Thoracic aorta (tissue), 2 donors: ENCODE measurements at regions not wholly inside any gene's neighbourhood (a gene's known extent, or its start where the extent isn't known, plus 50 kb on each side); places are given as distances from the start of the nearest gene placed in this dataset.

Experiments
- ATAC-seq: fragments of 150-250 bp; one replicate; pipeline ENCODE4 v1.8.0; 2017; ENCODE audit warnings: low read depth; ENCODE audit not compliant: insufficient number of reproducible peaks, low FRiP score
- DNase-seq: peaks from one replicate; pipeline ENCODE4 v3.0.0-alpha.2; 2020; ENCODE audit warnings: low spot score
- H3K27ac ChIP-seq, 2 donors: fragments of 200-600 bp; sonication (generic); 1 replicate in 1 of 2; 2 replicates in 1 of 2; pipeline ENCODE4 v1.5.1; 2016; ENCODE audit warnings: mild to moderate bottlenecking in 2 of 2, moderate library complexity in 2 of 2
- H3K27me3 ChIP-seq: fragments of 200-600 bp; sonication (generic); replicated peaks from 2 replicates; pipeline ENCODE4 v1.6.0; 2016; ENCODE audit warnings: mild to moderate bottlenecking; ENCODE audit not compliant: insufficient read depth
- H3K36me3 ChIP-seq: fragments of 200-600 bp; sonication (generic); one replicate; pipeline ENCODE4 v1.5.1; 2016
- H3K4me1 ChIP-seq, 2 donors: fragments of 200-600 bp; sonication (generic); 1 replicate in 1 of 2; 2 replicates in 1 of 2; pipeline versions ENCODE4 v1.5.1 to v1.6.0; 2016; ENCODE audit warnings: low read depth in 2 of 2, mild to moderate bottlenecking in 1 of 2; ENCODE audit not compliant: control insufficient read depth in 1 of 2
- H3K4me3 ChIP-seq: fragments of 200-600 bp; sonication (generic); 2 replicates; pipeline ENCODE4 v1.5.1; 2016; ENCODE audit warnings: mild to moderate bottlenecking
- H3K9me3 ChIP-seq: fragments of 200-600 bp; sonication (generic); 2 replicates; pipeline ENCODE4 v1.5.1; 2016
- CTCF ChIP-seq: fragments of 200-600 bp; sonication (generic); IDR thresholded peaks from one replicate; pipeline ENCODE4 v1.5.1; 2019; ENCODE audit warnings: antibody characterized with exemption

GRCh38 chr1:232555494-232556210 is 74.3 kb downstream of the SIPA1L2 start:
- Histone ChIP-seq H3K4me1 (peaks cover 19 to 35% of the 10 kb centered on the region in 2 donors), H3K4me3 (no peak overlapping the region), H3K27me3 (no peaks in the 10 kb centered on the region), H3K9me3 (no peaks in the 10 kb centered on the region), H3K27ac (no peak overlapping the region), H3K36me3 (no peaks in the 10 kb centered on the region)
- no peak for TF ChIP-seq CTCF
- no peak for ATAC-seq
- DNase-seq: no peak

- ATAC-seq (no peak), DNase-seq (no peak)
- Histone ChIP-seq H3K4me3 (no peak overlapping the region), H3K4me1 (peaks cover 19 to 35% of the 10 kb centered on the region in 2 donors), H3K27me3 (no peaks in the 10 kb centered on the region), H3K27ac (peak overlapping the region in 1 of 2 donors; percentile 62), H3K9me3 (no peaks in the 10 kb centered on the region), H3K36me3 (no peaks in the 10 kb centered on the region)
- TF ChIP-seq CTCF: no peak
These were observed 75.5 kb downstream of the SIPA1L2 start for GRCh38 chr1:232554409-232554808.

- H3K27me3 ChIP-seq: no peaks in the 10 kb centered on the region
- H3K36me3 ChIP-seq: no peaks in the 10 kb centered on the region
- H3K4me1 ChIP-seq: peaks cover 19 to 29% of the 10 kb centered on the region in 2 donors
- no peak overlapping the region for H3K4me3 ChIP-seq
- TF ChIP-seq CTCF: no peak
- no peak for DNase-seq
- peak overlapping the region in 1 of 2 donors; percentile 62 for H3K27ac ChIP-seq
- no peak for ATAC-seq
- H3K9me3 ChIP-seq: no peaks in the 10 kb centered on the region
These were observed 76.1 kb downstream of the SIPA1L2 start for GRCh38 chr1:232553809-232554208.

- H3K4me1 ChIP-seq: peaks cover 19 to 29% of the 10 kb centered on the region in 2 donors
- ATAC-seq (no peak), DNase-seq (no peak)
- peak overlapping the region; percentile 58 to 62 for H3K27ac ChIP-seq
- H3K4me3 ChIP-seq: no peak overlapping the region
- no peaks in the 10 kb centered on the region for H3K36me3 ChIP-seq
- TF ChIP-seq CTCF: no peak
- no peaks in the 10 kb centered on the region for H3K9me3 ChIP-seq
- no peaks in the 10 kb centered on the region for H3K27me3 ChIP-seq
These were observed 76.7 kb downstream of the SIPA1L2 start for GRCh38 chr1:232553050-232553754.

- H3K4me3 ChIP-seq: no peak overlapping the region
- H3K36me3 ChIP-seq: no peaks in the 10 kb centered on the region
- ATAC-seq (no peak), DNase-seq (no peak)
- no peaks in the 10 kb centered on the region for H3K9me3 ChIP-seq
- TF ChIP-seq CTCF: no peak
- no peaks in the 10 kb centered on the region for H3K27me3 ChIP-seq
- H3K27ac ChIP-seq: no peak overlapping the region
- H3K4me1 ChIP-seq: peaks cover 19 to 29% of the 10 kb centered on the region in 2 donors
These were observed 78.5 kb downstream of the SIPA1L2 start for GRCh38 chr1:232551386-232551785.
